Adrenal gland (tissue), 5 donors: ENCODE measurements at regions not wholly inside any gene's neighbourhood (a gene's known extent, or its start where the extent isn't known, plus 50 kb on each side); places are given as distances from the start of the nearest gene placed in this dataset.

ENCODE experiments used
- CTCF ChIP-seq, 6 experiments: fragments of 450-650 bp in 4 of 6; fragments of 200-600 bp in 2 of 6; sonication (generic) in 1 of 6; IDR thresholded peaks; 1 replicate in 5 of 6; 2 replicates in 1 of 6; pipeline versions ENCODE4 v1.5.1 to v1.8.0; 2016 to 2021; ENCODE audit warnings: antibody characterized with exemption in 6 of 6, mild to moderate bottlenecking in 2 of 6, moderate library complexity in 1 of 6
- POLR2A ChIP-seq, 2 donors: fragments of 450-650 bp; IDR thresholded peaks; one replicate each; pipeline ENCODE4 v1.6.1; 2017; ENCODE audit warnings: antibody characterized with exemption in 2 of 2, mild to moderate bottlenecking in 2 of 2, moderate library complexity in 1 of 2
- donor health status: DM: no; HTN: no; CAD: no.

DNA sequence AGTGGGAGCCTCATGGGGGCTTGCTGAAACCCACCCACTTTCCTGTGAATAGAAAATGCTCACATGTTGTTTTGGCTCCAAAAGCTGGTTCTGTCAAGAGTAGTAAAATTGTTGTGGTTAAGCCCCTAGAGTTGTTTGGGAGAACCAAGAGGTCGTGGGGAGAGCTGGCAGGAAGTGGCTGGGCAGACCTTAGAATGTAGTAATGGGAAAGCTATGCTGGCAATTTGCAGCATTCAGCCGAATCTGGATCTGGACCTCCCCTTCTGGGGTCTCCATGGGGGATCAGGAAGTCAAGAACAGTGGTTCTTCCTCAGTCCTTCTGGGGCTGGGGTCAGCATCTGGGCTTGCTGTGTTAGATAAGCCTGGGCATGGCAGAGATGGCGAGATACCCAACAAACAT, 150.6 kb upstream of the TBX3 start:
- TF ChIP-seq CTCF (IDR thresholded peaks at IDR 0.05) (no peak), POLR2A (IDR thresholded peaks at IDR 0.05) (no peak)
